ENCODE measurements at regions not wholly inside any gene's neighbourhood (a gene's known extent, or its start where the extent isn't known, plus 50 kb on each side); places are given as distances from the start of the nearest gene placed in this dataset.
"Not testable (repeated sequence)": the region's sequence is repeated elsewhere in the genome, so short reads cannot be mapped to it uniquely, and the experiment has no call there.

DNA sequence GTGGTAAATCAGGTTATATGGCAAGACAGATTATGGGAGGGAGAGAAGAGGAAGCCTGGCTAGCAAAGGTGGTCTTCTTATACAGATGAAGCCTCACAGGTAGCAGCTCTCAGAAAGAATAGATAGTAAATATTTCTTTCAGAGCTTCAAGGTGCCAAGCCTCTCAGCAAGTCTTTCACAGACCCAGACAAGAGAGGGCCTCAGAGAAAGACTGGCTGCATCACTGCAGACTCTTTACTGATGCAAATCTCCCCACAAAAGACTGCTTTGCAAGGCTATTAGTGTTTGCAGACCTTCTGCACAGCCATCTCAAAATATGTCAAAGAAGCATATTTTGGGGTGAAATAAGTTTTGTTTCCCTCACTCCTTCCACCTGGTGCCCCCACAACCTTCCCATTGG is 372.4 kb upstream of the RND3 start:
- no peak for DNase-seq (ENCODE audit: low read depth)

DNA sequence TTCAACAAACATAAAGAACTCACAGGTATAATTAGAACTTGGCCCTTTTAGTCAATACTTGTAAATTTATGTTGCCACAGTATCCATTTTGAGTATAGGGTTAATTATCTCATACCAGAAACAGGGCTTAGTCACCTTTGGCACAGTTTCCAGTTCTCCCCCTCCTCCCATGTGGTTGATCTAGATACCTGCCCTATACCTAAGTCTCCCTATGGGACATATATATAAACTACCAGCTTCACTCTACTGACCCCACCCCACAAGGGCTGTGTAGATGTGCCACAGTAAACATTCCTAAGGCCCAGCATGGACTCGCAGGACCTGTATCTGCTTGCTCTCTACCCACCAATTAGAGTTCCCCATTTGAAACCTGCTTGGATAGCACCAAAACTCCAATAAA is 371.7 kb upstream of the RND3 start:
- no peak for DNase-seq (ENCODE audit: low read depth)

DNA sequence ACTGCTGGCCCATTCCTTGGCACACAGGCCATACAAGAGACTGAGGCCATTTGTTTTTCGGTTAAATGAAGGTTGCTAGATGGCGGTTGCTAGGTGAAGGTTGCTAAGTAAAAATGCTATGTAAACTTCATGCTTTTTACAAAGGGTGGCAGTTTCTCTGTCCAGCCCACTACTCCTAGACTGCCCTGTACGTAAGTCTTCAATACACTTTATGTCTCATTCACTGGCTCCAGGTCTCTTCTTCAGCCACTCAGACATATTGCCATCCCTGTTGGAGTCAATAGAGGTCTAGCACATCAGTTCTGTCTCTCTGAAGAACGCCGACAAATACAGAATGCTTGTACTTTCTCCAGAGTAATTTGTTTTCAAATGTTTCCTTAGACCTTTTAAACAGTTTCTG is 370.9 kb upstream of the RND3 start:
- no peak for DNase-seq (ENCODE audit: low read depth)

DNA sequence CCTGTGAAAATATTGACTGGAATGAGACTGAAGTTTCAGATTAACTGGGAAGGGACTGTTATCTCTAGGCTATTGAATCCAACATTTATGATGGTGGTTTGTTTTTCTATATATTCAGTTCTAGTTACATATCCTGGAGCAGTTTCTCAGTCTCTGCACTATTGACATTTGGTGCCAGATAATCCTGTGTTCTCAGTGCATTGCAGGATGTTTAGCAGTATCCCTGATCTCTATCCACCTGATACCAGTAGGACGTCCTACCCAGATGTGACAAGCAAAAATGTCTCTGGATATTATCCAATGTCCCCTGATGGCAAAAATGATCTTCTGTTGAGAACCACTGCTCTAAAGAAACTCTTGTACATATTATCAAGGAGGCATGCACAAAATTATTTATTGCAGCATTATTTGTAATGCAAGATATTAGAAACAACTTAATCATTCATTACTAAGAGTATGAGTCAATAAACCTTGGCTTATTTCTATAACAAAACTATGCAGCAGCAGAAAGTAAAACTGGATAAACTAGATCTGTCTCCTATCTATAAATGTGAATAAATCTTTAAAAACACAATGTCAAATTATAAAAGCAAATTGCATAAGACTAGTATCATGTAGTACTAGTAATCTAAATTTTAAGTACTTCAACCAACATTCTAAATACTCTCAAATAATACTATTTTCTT is 369.3 kb upstream of the RND3 start:
- DNase-seq (ENCODE audit: low read depth) = no peak

DNA sequence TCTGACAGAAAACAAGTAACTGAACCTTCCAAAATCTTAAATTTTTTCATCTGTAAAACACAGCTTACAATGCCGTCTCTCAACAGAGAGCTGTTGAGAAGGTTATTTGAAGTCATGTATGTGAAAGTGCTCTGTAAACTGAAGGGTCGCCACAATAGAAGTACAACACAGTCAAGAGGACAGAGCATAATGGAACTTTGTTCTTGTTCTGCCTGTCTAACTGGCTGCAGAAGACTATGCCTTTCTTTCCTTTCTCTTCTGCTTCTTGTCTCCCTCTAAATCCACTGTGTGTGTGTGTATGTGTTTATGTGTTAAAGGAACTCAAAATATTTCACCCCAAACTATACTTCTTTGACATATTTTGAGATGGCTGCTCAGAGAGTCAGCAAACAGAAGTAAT is 365.8 kb upstream of the RND3 start:
- no peak for DNase-seq (ENCODE audit: low read depth)

DNA sequence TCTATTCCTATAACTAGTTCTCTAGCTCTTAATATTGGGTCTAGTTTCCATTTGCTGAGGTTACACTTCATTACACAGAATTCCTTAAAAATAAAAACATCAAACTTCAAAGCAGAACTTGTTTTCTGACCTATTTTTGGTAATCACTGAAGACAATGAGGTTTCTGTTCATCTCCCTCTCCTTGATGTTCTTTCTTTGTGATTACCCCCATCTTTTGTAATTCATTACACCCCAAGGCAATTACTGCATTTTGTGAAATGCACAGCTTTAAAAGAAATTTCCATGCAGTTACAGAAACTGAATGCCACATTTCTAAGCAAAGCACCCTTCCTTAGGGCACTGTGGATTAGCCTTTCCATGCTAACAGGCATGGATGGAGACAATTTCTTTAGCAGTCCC is 363.2 kb upstream of the RND3 start:
- DNase-seq (ENCODE audit: low read depth) = no peak

DNA sequence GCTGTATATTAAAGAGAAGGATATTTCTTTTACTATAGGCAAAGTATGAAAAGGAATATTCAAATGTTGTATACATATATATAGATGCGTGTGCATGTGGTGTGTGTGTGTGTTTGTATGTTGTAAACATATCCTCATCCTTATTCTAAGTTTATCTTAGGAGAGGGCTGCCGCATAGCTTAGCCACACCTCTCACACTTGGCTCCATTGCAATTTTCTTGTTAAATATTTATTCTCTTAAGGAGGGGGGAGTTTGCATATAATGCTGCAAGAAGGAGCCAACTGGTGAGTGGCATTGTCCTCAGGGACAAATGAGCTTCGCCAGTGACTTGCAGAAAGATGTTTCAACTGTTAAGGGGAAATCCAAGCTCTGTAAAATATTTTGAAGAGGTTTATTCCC is 360.1 kb upstream of the RND3 start:
- DNase-seq (ENCODE audit: low read depth) = no peak

DNA sequence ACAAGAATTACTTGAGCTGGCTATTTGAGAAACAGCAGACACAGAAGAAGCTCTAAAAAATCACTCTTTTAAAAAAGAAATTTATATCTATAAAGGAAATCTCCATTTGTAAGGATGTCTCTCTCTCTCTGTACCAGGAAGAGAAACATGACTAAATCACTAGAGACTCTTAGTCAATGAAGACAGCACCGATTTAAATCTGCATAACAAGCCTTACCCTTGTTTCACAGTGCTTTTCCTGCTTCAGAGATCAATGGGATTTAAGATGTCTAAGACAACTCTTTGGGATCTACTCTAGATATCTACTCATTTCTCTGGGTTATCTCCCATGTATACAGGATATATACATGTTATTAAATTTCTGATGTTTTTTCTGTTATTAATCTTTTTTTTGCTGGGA is 359.2 kb upstream of the RND3 start:
- no peak for DNase-seq (ENCODE audit: low read depth)

DNA sequence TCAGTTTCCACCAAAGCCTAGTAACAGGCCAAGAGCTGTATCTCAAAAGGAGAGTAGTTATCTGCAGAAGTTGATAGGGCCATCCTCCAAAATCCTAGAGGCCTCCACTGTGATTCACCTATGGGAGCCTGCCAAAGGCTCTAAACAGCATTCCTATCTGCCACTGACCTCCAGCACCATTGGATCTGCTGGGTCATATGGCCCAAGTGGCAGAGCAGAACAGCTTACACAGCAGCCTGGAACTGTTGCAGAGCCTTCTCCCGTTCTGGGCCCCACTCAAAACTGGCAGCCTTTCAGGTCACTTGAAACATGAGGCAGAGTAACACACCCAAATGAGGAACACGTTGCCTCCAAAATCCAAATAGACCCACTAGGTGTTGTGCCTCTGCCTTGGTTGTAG is 345.2 kb upstream of the RND3 start:
- DNase-seq (ENCODE audit: low read depth) = no peak

DNA sequence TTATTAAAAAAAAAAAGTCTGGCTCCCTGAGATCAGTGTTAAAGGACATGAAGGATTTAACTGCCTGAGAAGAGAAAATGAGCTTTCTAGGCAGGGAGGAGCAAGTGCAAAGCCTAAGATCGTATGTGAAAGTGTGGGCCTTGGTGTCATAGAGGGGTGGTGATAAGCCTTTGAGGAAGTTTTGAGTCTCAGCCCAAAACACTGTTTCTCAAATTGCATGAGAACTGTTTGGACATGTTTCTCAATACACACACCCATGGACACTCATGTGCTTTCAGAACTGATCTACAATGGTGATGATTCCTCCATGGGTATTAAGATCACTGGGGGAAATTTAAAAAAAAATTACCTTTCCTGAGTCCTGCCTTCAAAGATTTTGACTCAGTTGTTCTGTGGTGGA is 336.7 kb upstream of the RND3 start:
- no peak for DNase-seq (ENCODE audit: low read depth)

DNA sequence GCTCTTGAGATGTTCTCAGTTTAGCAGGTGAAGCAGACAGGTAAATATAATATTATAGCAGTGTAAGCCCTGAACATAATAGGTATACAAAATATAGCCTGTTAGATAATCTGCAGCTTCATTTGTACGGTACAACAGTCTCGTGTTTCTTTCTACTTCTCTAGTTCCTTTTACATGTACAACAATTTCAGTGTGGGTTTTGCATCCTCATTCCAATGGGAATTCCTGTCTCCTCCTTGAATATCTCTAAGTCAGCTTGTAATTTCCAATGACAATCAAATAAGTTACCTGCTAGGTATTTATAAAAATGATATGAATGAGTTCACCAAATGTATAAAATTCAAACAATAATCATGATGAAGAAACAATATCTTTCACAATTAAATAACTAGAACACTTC is 330.0 kb upstream of the RND3 start:
- no peak for DNase-seq (ENCODE audit: low read depth)

DNA sequence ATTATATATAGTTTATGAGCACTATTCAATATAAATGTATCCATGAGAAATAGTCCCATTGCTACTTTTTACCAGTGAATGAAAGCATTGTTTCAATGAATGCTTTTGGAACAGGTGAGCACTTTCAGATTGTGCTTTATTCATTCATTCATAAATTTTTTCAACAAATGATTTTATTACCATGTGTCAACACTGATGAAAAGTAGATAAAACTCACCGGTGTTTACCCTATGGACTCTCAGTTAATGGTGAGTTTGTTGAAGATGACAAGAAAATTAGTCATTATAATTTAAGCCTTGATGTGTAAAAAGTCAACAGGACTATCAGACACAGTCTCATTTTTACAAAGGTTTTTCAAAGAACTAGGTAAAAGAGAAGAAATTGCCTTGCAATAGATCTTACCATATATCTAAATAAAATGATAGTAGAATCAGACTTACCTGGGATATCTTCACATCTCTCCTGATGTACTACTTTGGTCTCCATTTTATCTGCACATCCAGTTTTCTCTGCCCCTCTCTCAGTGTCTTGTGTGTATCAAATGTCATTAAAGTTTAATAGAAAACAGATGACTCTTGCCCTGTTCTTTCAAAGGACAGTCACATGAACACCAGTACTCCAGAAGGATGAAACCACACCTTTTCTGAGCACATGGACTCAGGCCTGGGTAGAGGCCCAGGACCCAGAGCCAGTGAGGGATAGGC is 325.3 kb upstream of the RND3 start:
- peak; percentile 6 for DNase-seq (ENCODE audit: low read depth)

DNA sequence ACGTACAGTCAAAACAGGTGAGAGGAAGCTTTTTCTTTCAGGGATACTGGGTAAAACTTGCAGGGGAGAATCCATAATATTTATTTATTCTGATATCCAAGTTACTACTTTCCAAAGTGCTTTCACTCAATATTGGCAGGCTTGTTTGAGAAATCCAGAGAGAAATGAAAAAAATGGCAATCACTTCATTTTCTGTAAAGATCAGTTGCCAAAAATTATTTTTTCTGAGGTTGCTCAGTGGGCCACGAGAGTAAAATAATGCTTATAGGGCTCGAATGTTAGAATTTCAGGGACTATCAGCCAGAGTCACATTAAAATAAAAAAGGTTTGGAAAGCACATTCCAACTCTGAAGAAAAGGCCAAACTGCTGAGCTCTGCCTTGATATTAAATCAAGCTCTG is 324.6 kb upstream of the RND3 start:
- no peak for DNase-seq (ENCODE audit: low read depth)

DNA sequence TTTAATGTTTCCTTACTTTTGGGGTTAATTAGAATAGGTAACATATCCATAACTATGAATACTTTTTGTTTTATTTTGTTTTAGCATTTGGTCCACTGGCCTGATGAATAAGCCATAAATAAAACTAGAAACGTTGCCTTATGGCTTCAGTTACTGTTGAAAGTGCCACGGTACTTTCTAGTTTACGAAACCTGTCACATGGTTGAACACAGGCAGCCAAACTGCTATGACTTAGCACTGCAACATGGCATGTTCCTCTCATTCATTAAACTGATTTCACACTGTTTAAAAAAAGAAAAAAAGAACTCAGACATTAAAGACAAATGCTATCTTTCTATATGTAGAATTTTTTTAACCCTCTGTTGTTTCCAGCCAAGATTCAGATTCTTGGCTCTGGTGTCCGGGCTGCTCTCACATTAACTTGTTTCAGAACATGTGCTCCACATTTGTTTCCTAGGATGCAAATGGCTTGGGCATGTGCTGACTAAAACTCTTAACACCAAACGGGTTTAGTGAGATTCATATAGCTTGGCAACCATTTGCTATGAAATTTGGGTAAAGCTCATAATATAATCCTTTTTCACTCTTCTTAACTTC is 323.9 kb upstream of the RND3 start:
- peak; percentile 17 for DNase-seq (ENCODE audit: low read depth)

DNA sequence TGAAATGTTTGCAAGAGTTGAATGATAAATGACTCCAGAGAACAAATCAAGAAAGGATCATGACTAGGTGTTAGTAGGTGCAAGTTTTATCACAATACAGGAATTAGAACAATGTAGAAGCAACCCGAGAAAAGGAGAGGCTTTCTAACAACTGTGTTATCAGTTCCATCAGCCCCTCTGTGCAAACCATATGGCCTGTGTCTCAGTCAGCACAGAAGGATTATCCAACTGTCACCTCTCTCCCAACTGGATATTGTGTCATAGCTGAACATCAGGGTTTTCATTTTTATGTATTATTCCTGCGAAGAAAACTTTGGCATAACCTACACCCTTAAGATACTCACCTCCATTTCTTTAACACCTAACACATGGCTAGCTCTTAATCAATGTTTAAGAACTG is 321.6 kb upstream of the RND3 start:
- DNase-seq (ENCODE audit: low read depth) = no peak

DNA sequence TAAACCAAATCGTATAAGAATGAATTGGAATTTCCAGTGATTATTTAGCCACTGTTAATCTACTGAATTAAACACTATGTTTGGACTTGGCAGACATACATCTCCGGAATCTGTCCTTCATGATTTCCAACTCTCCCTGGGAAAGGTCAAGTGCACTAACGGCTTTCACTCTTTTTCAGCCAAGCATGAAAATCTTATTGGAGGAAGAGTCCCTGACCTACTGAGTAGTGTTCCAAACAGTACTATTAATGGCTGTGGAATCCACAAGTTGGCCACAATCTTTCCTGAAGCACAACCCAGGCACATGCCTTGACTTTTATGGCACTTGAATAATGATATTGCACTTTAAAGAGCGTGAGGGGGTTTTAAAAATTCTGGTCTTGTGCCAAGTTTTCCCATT is 318.9 kb upstream of the RND3 start:
- peak; percentile 52 for DNase-seq (ENCODE audit: low read depth)

DNA sequence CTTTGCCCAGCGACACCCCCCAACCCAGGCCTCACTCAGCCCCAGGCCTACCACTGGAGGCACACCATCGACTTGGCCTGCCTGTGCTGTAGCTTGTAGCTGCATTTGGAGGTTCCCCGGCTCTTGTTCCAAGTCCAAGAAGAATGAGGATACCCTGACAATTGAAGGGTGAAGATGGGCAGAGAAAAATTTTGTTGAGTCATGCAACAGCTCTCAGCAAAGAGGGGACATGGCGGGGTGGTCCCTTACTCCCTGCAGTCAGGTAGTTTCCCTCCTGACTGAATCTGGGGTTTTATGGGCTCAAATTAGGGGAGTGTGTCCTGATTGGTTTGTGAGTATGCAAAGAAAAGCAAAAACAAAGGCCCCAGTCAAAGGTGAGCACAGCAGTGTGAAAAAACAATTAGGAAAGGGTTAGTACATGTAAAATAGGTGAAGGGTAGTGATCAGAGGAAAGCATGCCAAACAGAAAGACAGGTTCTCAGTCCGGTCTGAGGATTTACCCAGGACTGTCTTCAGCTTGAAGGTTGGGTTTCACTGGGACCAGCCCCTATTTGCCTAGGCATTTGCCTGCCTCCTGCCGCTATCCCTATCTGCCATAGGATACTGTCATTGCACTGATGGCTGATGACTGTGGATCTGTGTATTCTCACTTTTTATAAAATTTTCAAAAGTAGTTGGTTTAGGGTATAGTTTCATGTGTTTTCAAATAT is 316.4 kb upstream of the RND3 start:
- no peak for DNase-seq (ENCODE audit: low read depth)

DNA sequence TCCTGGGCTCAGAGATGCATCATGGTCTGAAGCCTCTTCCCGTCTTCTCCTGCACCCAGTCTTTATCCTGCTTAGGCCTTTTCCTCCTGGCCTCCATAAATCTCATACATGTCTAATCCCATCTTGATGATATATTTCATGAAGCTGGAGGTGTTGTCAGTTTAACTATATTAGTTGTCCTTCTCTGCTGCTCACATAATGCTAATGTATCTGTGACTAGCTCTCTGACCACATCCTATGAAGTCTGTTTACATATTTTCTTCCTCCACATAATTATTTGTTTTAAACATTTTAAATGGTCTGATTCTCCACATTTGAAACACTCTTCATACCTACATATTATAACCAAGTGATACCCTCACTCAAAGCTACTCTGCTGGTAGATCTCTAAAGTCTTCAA is 315.2 kb upstream of the RND3 start:
- DNase-seq (ENCODE audit: low read depth) = no peak

DNA sequence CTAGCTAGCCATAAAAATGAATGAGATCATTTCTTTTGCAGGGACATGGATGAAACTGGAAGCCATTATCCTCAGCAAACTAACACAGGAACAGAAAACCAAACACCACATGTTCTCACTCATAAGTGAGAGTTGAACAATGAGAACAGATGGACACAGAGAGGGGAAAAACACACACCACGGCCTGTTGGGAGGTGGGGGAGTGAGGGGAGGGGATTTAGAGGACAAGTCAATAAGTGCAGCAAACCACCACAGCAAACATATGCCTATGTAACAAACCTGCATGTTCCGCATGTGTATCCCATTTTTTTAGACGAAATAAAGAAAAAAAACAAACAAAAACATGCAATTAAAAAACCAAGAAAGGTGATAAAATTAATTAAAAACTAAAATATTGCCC is 308.8 kb upstream of the RND3 start:
- not testable (repeated sequence) for DNase-seq (ENCODE audit: low read depth)

DNA sequence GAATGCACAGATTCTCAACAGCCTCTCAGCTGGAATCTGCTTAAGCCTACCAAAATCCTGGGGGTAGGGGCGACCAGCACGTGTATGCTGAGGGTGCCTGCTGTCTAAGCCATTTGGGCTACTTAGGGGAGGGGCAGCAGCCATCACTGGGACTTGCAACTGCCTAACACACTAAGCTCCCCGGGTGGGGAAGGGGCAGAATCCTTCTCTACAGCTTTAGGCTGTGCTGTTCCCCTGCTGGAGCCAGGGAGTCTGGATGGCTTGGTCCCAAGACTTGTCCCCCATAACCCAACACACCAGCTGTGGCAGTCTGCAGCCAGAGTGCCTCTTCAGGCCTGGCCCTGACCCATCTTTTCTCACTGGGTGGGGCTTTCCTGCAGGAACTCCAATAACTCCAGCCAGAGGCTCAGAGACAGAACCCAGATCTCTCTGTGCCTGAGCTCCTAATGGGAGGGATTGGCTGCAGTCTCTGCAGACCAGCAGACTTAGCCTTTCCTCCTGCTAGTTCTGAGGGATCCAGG is 305.4 kb upstream of the RND3 start:
- no peak for DNase-seq (ENCODE audit: low read depth)

DNA sequence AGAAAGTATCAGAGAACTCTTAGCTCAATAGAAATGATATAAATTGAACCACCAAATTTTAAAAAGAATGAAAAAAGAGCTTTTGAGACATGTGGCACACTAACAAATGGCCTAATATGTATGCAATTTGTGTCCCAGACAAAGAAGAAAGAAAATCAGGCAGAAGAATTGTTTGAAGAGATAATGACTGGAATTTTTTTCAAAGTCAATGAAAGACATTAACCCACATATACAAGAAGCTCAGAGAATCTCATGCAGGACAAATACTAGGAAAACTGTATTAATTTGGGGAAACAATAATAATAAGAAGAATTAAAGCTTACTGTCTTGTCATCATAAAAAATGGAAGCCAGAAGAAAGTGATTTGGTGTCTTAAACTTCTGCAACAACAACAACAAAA is 304.1 kb upstream of the RND3 start:
- no peak for DNase-seq (ENCODE audit: low read depth)

DNA sequence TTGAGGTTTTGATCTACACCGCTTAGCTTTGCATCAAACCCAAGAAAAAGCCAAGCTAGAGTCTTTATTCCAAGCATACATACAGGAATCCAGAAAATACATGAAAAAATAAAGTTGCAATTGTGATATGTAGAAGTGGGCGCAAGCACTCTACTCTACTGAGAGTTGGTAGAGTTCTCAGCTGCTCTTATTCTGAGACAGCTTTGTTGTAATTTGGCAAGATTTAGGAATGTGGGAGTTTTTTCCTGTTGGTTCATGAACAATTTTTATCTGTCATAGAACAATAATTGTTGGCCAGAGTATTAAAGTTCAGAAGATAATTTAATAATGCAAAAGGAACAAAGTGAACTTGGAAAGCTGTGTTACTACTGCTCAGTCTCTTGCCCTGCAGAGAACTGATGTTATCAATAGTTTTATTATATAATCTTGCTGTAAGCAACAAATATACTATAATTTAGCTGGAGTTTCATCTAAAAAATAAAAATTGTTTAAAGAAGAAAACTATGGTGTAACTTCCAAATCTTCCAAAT is 302.0 kb upstream of the RND3 start:
- no peak for DNase-seq (ENCODE audit: low read depth)

Data from myocyte (in vitro differentiated cells).